HG03460 (cell line): ENCODE measurements at regions not wholly inside any gene's neighbourhood (a gene's known extent, or its start where the extent isn't known, plus 50 kb on each side); places are given as distances from the start of the nearest gene placed in this dataset.

Experiments used
- ATAC-seq: cut with Tn5 transposase; IDR thresholded peaks from one replicate; pipeline ENCODE4 v1.9.1; 2021; ENCODE audit not compliant: unreplicated experiment

- ATAC-seq, result no peak
Observed at GRCh38 chr6:102525336-102525735, 1131.8 kb downstream of the GRIK2 start.

GRCh38 chr6:102520966-102521365 lies 1127.5 kb downstream of the GRIK2 start:
- no peak for ATAC-seq

GRCh38 chr6:102517506-102517905 lies 1124.0 kb downstream of the GRIK2 start:
- no peak for ATAC-seq

GRCh38 chr6:102501615-102502014 lies 1108.1 kb downstream of the GRIK2 start:
- peak; percentile 78 for ATAC-seq

- no peak for ATAC-seq
Observed at GRCh38 chr6:102494808-102495207, 1101.3 kb downstream of the GRIK2 start.

- no peak for ATAC-seq
Observed at GRCh38 chr6:102493485-102493884, 1100.0 kb downstream of the GRIK2 start.

GRCh38 chr6:102488729-102489128 lies 1095.2 kb downstream of the GRIK2 start:
- ATAC-seq, result no peak

GRCh38 chr6:102485480-102485879 lies 1092.0 kb downstream of the GRIK2 start:
- no peak for ATAC-seq

- no peak for ATAC-seq
Observed at GRCh38 chr6:102474041-102474807, 1080.7 kb downstream of the GRIK2 start.

- no peak for ATAC-seq
Observed at GRCh38 chr6:102458990-102459389, 1065.5 kb downstream of the GRIK2 start.

GRCh38 chr6:102438171-102438570 lies 1044.7 kb downstream of the GRIK2 start:
- no peak for ATAC-seq

GRCh38 chr6:102417368-102417998 lies 1024.0 kb downstream of the GRIK2 start:
- ATAC-seq, result no peak

- no peak for ATAC-seq
Observed at GRCh38 chr6:102415891-102416290, 1022.4 kb downstream of the GRIK2 start.

- ATAC-seq, result no peak
Observed at GRCh38 chr6:102411796-102412195, 1018.3 kb downstream of the GRIK2 start.

- no peak for ATAC-seq
Observed at GRCh38 chr6:102407886-102408741, 1014.6 kb downstream of the GRIK2 start.

GRCh38 chr6:102405860-102406259 lies 1012.4 kb downstream of the GRIK2 start:
- no peak for ATAC-seq

GRCh38 chr6:102402635-102403329 lies 1009.3 kb downstream of the GRIK2 start:
- no peak for ATAC-seq

- no peak for ATAC-seq
Observed at GRCh38 chr6:102398788-102399390, 1005.4 kb downstream of the GRIK2 start.

GRCh38 chr6:102390541-102390940 lies 997.0 kb downstream of the GRIK2 start:
- no peak for ATAC-seq

- ATAC-seq, result no peak
Observed at GRCh38 chr6:102389994-102390393, 996.5 kb downstream of the GRIK2 start.
